ENCODE measurements at regions not wholly inside any gene's neighbourhood (a gene's known extent, or its start where the extent isn't known, plus 50 kb on each side); places are given as distances from the start of the nearest gene placed in this dataset.

DNA sequence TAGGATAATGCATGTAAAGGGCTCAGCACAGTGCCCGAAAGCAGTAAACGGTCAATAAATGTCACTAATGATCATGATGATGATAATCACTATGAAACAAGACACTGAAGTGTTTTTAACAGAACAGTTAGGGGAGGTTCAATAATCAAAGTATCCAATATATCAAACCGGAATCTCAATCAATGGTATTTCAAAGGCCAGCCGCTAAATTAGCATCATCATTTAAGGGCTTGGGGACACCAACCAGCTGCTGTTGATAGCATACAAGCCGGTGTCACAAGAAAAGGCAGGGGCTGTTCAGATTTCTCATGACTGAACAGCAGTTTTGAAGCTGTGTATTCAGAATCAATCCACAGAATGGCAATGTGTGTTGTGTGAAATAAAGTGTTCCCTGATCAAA, 316.0 kb upstream of the NPVF start:
- no peaks in the 10 kb centered on the region for H3K4me1 ChIP-seq (ENCODE audit: control insufficient read depth in 2 of 2, insufficient read depth in 2 of 2, low read length in 2 of 2)
- no peak overlapping the region for H3K4me2 ChIP-seq (replicated peaks; ENCODE audit: low read depth, low read length, poor library complexity, severe bottlenecking)
- WGBS (ENCODE audit: insufficient coverage), result 94% methylated on average over 2 of the region's 5 CpGs
- Mint-ChIP-seq H3K27ac (no peak overlapping the region), H3K4me3 (no peak overlapping the region), H3K27me3 (peaks cover 36% of the 10 kb centered on the region), H3K9me3 (ENCODE audit: insufficient read depth) (no peaks in the 10 kb centered on the region), H3K4me1 (no peaks in the 10 kb centered on the region)
- H3K79me2 ChIP-seq (ENCODE audit: control insufficient read depth, insufficient read depth, low read length), result no peaks in the 10 kb centered on the region
- no peaks in the 10 kb centered on the region for H3K36me3 ChIP-seq (replicated peaks in 1 of 2; ENCODE audit: control extremely low read depth in 1 of 2, control insufficient read depth in 1 of 2, extremely low read depth in 1 of 2, insufficient read depth in 2 of 2, low read length in 1 of 2)
- intact Hi-C loops (cut with micrococcal nuclease), result no loop called here
- H3K27ac ChIP-seq (ENCODE audit: low read length in 2 of 2), result no peak overlapping the region
- CTCF ChIA-PET, result interaction anchor here (1.4 kb wide), 1 partner anchor 23 kb away, joined by 3 read pairs; no protein-coding TSS in a partner anchor
- H3K9ac ChIP-seq (ENCODE audit: low read length), result no peak overlapping the region
- TF ChIP-seq EZH2 (IDR thresholded peaks at IDR 0.05; ENCODE audit: borderline replicate concordance, insufficient read depth, low read depth, low read length, poor library complexity, severe bottlenecking), result no peak
- TF ChIP-seq, protein P1, sequence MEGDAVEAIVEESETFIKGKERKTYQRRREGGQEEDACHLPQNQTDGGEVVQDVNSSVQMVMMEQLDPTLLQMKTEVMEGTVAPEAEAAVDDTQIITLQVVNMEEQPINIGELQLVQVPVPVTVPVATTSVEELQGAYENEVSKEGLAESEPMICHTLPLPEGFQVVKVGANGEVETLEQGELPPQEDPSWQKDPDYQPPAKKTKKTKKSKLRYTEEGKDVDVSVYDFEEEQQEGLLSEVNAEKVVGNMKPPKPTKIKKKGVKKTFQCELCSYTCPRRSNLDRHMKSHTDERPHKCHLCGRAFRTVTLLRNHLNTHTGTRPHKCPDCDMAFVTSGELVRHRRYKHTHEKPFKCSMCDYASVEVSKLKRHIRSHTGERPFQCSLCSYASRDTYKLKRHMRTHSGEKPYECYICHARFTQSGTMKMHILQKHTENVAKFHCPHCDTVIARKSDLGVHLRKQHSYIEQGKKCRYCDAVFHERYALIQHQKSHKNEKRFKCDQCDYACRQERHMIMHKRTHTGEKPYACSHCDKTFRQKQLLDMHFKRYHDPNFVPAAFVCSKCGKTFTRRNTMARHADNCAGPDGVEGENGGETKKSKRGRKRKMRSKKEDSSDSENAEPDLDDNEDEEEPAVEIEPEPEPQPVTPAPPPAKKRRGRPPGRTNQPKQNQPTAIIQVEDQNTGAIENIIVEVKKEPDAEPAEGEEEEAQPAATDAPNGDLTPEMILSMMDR (IDR thresholded peaks at IDR 0.05), result no peak
- H3K27me3 ChIP-seq (replicated peaks in 1 of 4; ENCODE audit: control extremely low read depth in 1 of 4, control insufficient read depth in 3 of 4, insufficient read depth in 4 of 4, low read length in 3 of 4), result peaks cover 0 to 11% (median 4%) of the 10 kb centered on the region in 4 experiments
- no peak for DNase-seq
- no peaks in the 10 kb centered on the region for H3K9me3 ChIP-seq (ENCODE audit: control extremely low read depth in 1 of 3, control insufficient read depth in 2 of 3, insufficient read depth in 1 of 3, low read length in 2 of 3)
- POLR2A ChIA-PET, result no interaction called here
- no peak overlapping the region for H3K4me3 ChIP-seq (ENCODE audit: control extremely low read depth in 1 of 5, extremely low read depth in 1 of 5, insufficient read depth in 1 of 5, low read depth in 2 of 5, low read length in 4 of 5)
- ATAC-seq (ENCODE audit: low read depth), result no peak
- H4K20me1 ChIP-seq (ENCODE audit: control insufficient read depth, insufficient read depth, low read length, poor library complexity, severe bottlenecking), result no peaks in the 10 kb centered on the region
- H2AFZ ChIP-seq (ENCODE audit: insufficient read depth, low read depth, low read length, poor library complexity, severe bottlenecking), result no peak overlapping the region

DNA sequence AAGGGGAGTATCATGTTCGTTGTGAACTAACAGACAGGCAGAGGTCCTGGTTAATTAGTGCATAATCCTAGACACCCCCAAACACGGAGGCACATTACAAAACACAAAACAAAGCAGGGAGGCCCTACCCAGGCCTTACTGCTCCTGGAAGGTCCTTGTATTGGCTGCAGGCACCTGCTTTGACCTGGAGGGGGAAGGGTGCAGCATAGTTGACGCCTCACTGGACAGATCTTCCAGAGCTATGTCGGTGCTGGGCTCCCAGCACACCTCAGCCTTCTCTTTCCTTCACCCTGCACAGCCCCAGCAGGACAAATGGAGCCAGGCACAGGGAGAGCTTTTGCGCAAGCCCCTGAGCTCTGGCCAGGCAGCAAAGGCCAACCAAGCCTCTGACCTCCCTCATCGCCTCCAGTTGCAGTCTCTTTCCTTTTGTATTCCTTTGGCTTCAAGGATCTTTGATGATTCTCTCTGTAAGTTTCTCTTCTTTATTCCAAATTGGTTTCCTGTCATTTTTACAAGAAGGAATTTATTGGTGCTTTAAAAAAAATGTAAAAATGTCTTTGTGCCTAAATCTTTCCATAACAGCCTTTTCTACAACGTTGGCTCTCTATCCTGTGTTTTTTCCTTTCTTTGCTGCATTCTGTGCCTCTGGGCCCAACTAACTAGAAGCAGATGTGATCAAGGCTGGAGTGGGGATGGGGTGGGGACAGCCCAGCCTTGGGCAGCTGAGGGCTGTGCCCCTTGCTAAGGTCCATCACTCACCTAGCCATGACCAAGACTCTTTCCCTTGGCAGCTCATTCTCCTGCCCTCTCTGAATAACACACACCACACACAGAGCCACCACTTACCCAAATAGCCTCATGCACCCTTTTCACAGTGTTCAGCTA, 317.1 kb upstream of the NPVF start:
- no peak overlapping the region for H3K4me3 Mint-ChIP-seq
- Histone ChIP-seq H3K9ac (ENCODE audit: low read length) (no peak overlapping the region), H3K36me3 (replicated peaks in 1 of 2; ENCODE audit: control extremely low read depth in 1 of 2, control insufficient read depth in 1 of 2, extremely low read depth in 1 of 2, insufficient read depth in 2 of 2, low read length in 1 of 2) (no peaks in the 10 kb centered on the region), H3K27ac (ENCODE audit: low read length in 2 of 2) (no peak overlapping the region), H2AFZ (ENCODE audit: insufficient read depth, low read depth, low read length, poor library complexity, severe bottlenecking) (no peak overlapping the region), H3K27me3 (replicated peaks in 1 of 4; ENCODE audit: control extremely low read depth in 1 of 4, control insufficient read depth in 3 of 4, insufficient read depth in 4 of 4, low read length in 3 of 4) (peaks cover 0 to 14% (median 4%) of the 10 kb centered on the region in 4 experiments), H3K4me3 (ENCODE audit: control extremely low read depth in 1 of 5, extremely low read depth in 1 of 5, insufficient read depth in 1 of 5, low read depth in 2 of 5, low read length in 4 of 5) (no peak overlapping the region), H3K4me2 (replicated peaks; ENCODE audit: low read depth, low read length, poor library complexity, severe bottlenecking) (no peak overlapping the region), H4K20me1 (ENCODE audit: control insufficient read depth, insufficient read depth, low read length, poor library complexity, severe bottlenecking) (no peaks in the 10 kb centered on the region), H3K4me1 (ENCODE audit: control insufficient read depth in 2 of 2, insufficient read depth in 2 of 2, low read length in 2 of 2) (no peaks in the 10 kb centered on the region), H3K79me2 (ENCODE audit: control insufficient read depth, insufficient read depth, low read length) (no peaks in the 10 kb centered on the region), H3K9me3 (ENCODE audit: control extremely low read depth in 1 of 3, control insufficient read depth in 2 of 3, insufficient read depth in 1 of 3, low read length in 2 of 3) (no peaks in the 10 kb centered on the region)
- ChIA-PET POLR2A (no interaction called here), CTCF (no interaction called here)
- H3K27me3 Mint-ChIP-seq, result peaks cover 36% of the 10 kb centered on the region
- no peak for ATAC-seq (ENCODE audit: low read depth)
- no peak overlapping the region for H3K27ac Mint-ChIP-seq
- intact Hi-C loops (cut with micrococcal nuclease), result no loop called here
- H3K9me3 Mint-ChIP-seq (ENCODE audit: insufficient read depth), result no peaks in the 10 kb centered on the region
- WGBS (ENCODE audit: insufficient coverage), result 84% methylated on average over 3 of the region's 7 CpGs
- DNase-seq, result no peak
- TF ChIP-seq, protein P1 (IDR thresholded peaks at IDR 0.05), result no peak
- no peak for TF ChIP-seq EZH2 (IDR thresholded peaks at IDR 0.05; ENCODE audit: borderline replicate concordance, insufficient read depth, low read depth, low read length, poor library complexity, severe bottlenecking)
- no peaks in the 10 kb centered on the region for H3K4me1 Mint-ChIP-seq
